RWPE1 (cell line): ENCODE measurements at regions not wholly inside any gene's neighbourhood (a gene's known extent, or its start where the extent isn't known, plus 50 kb on each side); places are given as distances from the start of the nearest gene placed in this dataset.

Experiments used
- CTCF ChIA-PET: fragments of 350-600 bp; sonication (Branson Sonifier 250); formaldehyde crosslinking; extraction: SDS; loops from one replicate; lab custom pipeline; 2021; lab: Yijun Ruan, JAX
- POLR2A ChIA-PET: fragments of 400-600 bp; formaldehyde crosslinking; extraction: SDS; loops from one replicate; lab custom pipeline; 2020; ENCODE audit warnings: antibody characterized with exemption; ENCODE audit not compliant: low non-redundant PET; lab: Yijun Ruan, JAX
- DNase-seq: peaks from one replicate; pipeline ENCODE4 v3.0.0; 2012; ENCODE audit warnings: low spot score
- H3K27ac ChIP-seq: fragments of 450-650 bp; 2 replicates; pipeline ENCODE4 v1.5.1; 2017
- CTCF ChIP-seq: fragments of 450-650 bp; conservative IDR thresholded peaks from 2 replicates; pipeline ENCODE4 v1.5.1; 2017; ENCODE audit warnings: low read depth, mild to moderate bottlenecking

- TF ChIP-seq CTCF = no peak
- H3K27ac ChIP-seq = no peak overlapping the region
- DNase-seq = no peak
- CTCF ChIA-PET = no interaction called here
- POLR2A ChIA-PET = no interaction called here
These were observed 541.7 kb upstream of the SORCS1 start for GRCh38 chr10:107706096-107706725.

GRCh38 chr10:107701943-107702342 is 537.4 kb upstream of the SORCS1 start:
- CTCF ChIA-PET = interaction anchor here (0.9 kb wide), 1 partner anchor 102 kb away, joined by 5 read pairs; no protein-coding TSS in a partner anchor
- H3K27ac ChIP-seq = no peak overlapping the region
- DNase-seq = no peak
- POLR2A ChIA-PET = no interaction called here
- no peak for TF ChIP-seq CTCF

GRCh38 chr10:107692072-107692471 is 527.6 kb upstream of the SORCS1 start:
- POLR2A ChIA-PET = no interaction called here
- H3K27ac ChIP-seq = no peak overlapping the region
- TF ChIP-seq CTCF = no peak
- CTCF ChIA-PET = no interaction called here
- DNase-seq = no peak

- no peak overlapping the region for H3K27ac ChIP-seq
- TF ChIP-seq CTCF = no peak
- ChIA-PET POLR2A (no interaction called here), CTCF (no interaction called here)
- no peak for DNase-seq
These were observed 524.8 kb upstream of the SORCS1 start for GRCh38 chr10:107689323-107689722.

- CTCF ChIA-PET = no interaction called here
- no peak overlapping the region for H3K27ac ChIP-seq
- POLR2A ChIA-PET = no interaction called here
- no peak for DNase-seq
- no peak for TF ChIP-seq CTCF
These were observed 523.2 kb upstream of the SORCS1 start for GRCh38 chr10:107687701-107688100.

- TF ChIP-seq CTCF = no peak
- H3K27ac ChIP-seq = no peak overlapping the region
- ChIA-PET POLR2A (no interaction called here), CTCF (no interaction called here)
- DNase-seq = no peak
These were observed 521.6 kb upstream of the SORCS1 start for GRCh38 chr10:107686095-107686494.
